OCI-LY7 (cell line): ENCODE measurements at regions not wholly inside any gene's neighbourhood (a gene's known extent, or its start where the extent isn't known, plus 50 kb on each side); places are given as distances from the start of the nearest gene placed in this dataset.

Source experiments
- BruUV-seq: library from RNA; stranded (reverse); fragments of 400-500 nt; replicated peaks from 2 replicates; lab custom pipeline; 2021; lab: Mats Ljungman, UMichigan
- CTCF ChIA-PET: fragments of 300-600 bp; sonication (Branson Sonifier 250); formaldehyde crosslinking; loops from one replicate; lab custom pipeline; 2022; ENCODE audit warnings: antibody characterized with exemption; ENCODE audit not compliant: unreplicated experiment; lab: Charles Lee
- POLR2A ChIA-PET: fragments of 300-600 bp; sonication (Branson Sonifier 250); formaldehyde crosslinking; loops from one replicate; lab custom pipeline; 2022; ENCODE audit warnings: antibody characterized with exemption; lab: Charles Lee
- DNase-seq: peaks from one replicate; pipeline ENCODE4 v3.0.0-alpha.2; 2015; ENCODE audit warnings: low spot score
- H2AFZ ChIP-seq: fragments of 200-600 bp; sonication (generic), shearing (Covaris generic); 2 replicates; pipeline ENCODE4 v1.6.1; 2014; ENCODE audit warnings: mild to moderate bottlenecking, antibody characterized with exemption, low read length, moderate library complexity
- H3K27ac ChIP-seq: fragments of 200-600 bp; sonication (generic); 2 replicates; pipeline ENCODE4 v1.5.1; 2014; ENCODE audit warnings: mixed run types, low read depth, mild to moderate bottlenecking, moderate library complexity, low read length, inconsistent platforms; ENCODE audit not compliant: poor library complexity, severe bottlenecking
- H3K36me3 ChIP-seq: fragments of 200-600 bp; sonication (generic); 2 replicates; pipeline ENCODE4 v1.6.1; 2014; ENCODE audit warnings: mild to moderate bottlenecking, antibody characterized with exemption, low read length, moderate library complexity, mixed read lengths; ENCODE audit not compliant: insufficient read depth
- H3K4me1 ChIP-seq: fragments of 200-600 bp; sonication (generic); 2 replicates; pipeline ENCODE4 v1.5.1; 2014; ENCODE audit warnings: mild to moderate bottlenecking, low read length; ENCODE audit not compliant: insufficient read depth, poor library complexity, severe bottlenecking
- H3K4me2 ChIP-seq: fragments of 200-600 bp; sonication (generic); 2 replicates; pipeline ENCODE4 v1.6.1; 2014; ENCODE audit warnings: mild to moderate bottlenecking, low read length
- H3K4me3 ChIP-seq: fragments of 200-600 bp; sonication (generic); 2 replicates; pipeline ENCODE4 v1.5.1; 2014; ENCODE audit warnings: mild to moderate bottlenecking, low read depth, low read length; ENCODE audit not compliant: poor library complexity, severe bottlenecking
- H3K79me2 ChIP-seq: fragments of 200-600 bp; sonication (generic); 2 replicates; pipeline ENCODE4 v1.6.1; 2016; ENCODE audit warnings: low read depth, mild to moderate bottlenecking, low read length, moderate library complexity, mixed read lengths; ENCODE audit not compliant: insufficient read depth
- H3K9me2 ChIP-seq: fragments of 200-600 bp; sonication (generic); 2 replicates; pipeline ENCODE4 v1.6.1; 2016; ENCODE audit warnings: mild to moderate bottlenecking, low read length, mixed read lengths; ENCODE audit not compliant: insufficient read depth
- H3K9me3 ChIP-seq: fragments of 200-600 bp; sonication (generic); 2 replicates; pipeline ENCODE4 v1.6.1; 2014; ENCODE audit warnings: mild to moderate bottlenecking, mixed run types, low read length, mixed read lengths
- H4K20me1 ChIP-seq: fragments of 200-600 bp; sonication (generic); 2 replicates; pipeline ENCODE4 v1.6.1; 2014; ENCODE audit warnings: mild to moderate bottlenecking, antibody characterized with exemption, low read length, moderate library complexity, mixed read lengths; ENCODE audit not compliant: insufficient read depth
- EZH2phosphoT487 ChIP-seq: fragments of 200-600 bp; sonication (generic); IDR thresholded peaks from 2 replicates; pipeline ENCODE4 v1.6.1; 2018; ENCODE audit warnings: low read depth, borderline replicate concordance, mild to moderate bottlenecking, mixed run types, antibody characterized with exemption, low read length, moderate library complexity, mixed read lengths
- intact Hi-C: fragments of 100-400 bp; cut with micrococcal nuclease; formaldehyde crosslinking; loops from one replicate; pipeline ENCODE4 v1.10.0; 2022; ENCODE audit not compliant: unreplicated experiment
- TF ChIP-seq, protein P1 (sequence below): fragments of 200-600 bp; sonication (generic); conservative IDR thresholded peaks from 2 replicates; pipeline ENCODE4 v1.5.1; 2014; ENCODE audit warnings: mild to moderate bottlenecking, antibody characterized with exemption, low read length, moderate library complexity, mixed read lengths

DNA sequence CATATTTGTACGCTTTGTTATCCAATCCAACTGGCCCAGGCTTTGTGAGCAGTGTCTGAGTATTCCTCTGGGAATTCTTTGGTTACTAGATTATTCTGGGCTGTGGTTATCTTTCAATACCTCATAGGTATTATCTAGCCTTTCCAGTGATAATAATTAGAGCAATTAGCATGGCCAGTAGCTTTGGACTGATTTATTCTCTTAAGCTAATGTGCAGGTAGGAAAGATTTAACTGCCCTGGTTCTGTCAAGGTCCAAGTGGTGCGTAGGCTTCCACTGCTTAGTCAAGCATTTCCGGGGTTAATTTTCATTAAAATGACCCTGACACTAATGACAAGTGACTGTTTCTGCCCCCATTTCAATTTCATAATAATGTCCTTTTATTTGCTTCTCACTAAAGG is 54.2 kb upstream of the PMFBP1 start:
- Histone ChIP-seq H3K9me3 (no peaks in the 10 kb centered on the region), H3K79me2 (no peaks in the 10 kb centered on the region), H2AFZ (no peak overlapping the region), H3K9me2 (no peaks in the 10 kb centered on the region), H3K4me1 (no peaks in the 10 kb centered on the region), H3K4me2 (no peak overlapping the region), H4K20me1 (no peaks in the 10 kb centered on the region), H3K27ac (no peak overlapping the region), H3K4me3 (no peak overlapping the region), H3K36me3 (no peaks in the 10 kb centered on the region)
- no TSS peak for BruUV-seq
- DNase-seq: no peak
- ChIA-PET CTCF (no interaction called here), POLR2A (interaction anchor here (0.8 kb wide), 1 partner anchor 27 kb away, joined by 3 read pairs; no protein-coding TSS in a partner anchor)
- TF ChIP-seq, protein P1, sequence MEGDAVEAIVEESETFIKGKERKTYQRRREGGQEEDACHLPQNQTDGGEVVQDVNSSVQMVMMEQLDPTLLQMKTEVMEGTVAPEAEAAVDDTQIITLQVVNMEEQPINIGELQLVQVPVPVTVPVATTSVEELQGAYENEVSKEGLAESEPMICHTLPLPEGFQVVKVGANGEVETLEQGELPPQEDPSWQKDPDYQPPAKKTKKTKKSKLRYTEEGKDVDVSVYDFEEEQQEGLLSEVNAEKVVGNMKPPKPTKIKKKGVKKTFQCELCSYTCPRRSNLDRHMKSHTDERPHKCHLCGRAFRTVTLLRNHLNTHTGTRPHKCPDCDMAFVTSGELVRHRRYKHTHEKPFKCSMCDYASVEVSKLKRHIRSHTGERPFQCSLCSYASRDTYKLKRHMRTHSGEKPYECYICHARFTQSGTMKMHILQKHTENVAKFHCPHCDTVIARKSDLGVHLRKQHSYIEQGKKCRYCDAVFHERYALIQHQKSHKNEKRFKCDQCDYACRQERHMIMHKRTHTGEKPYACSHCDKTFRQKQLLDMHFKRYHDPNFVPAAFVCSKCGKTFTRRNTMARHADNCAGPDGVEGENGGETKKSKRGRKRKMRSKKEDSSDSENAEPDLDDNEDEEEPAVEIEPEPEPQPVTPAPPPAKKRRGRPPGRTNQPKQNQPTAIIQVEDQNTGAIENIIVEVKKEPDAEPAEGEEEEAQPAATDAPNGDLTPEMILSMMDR: no peak
- TF ChIP-seq EZH2phosphoT487: no peak
- intact Hi-C loops: no loop called here

DNA sequence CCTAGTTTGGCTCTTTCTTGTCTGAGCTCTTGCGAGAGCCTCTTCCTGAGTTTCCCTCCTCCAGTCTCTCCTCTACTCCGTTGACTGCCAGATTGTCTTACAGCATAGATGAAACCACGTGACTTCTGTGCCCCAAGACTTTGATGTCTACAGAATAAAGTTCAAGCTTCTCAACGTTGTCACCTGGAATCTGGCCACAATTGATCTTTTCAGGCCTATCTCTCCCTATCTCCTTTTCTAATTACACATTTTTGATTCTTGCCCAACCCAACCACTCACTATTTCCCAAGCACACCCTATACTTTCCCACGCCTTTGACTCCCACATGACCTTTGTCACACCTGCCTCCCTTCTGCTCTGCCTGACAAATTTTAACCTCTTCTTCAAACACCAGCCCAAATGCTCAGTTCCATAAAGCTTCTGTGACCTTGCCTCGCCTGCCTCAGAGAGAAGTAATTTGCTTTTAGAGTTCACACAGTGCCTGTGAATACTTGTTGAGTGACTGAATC is 52.4 kb upstream of the PMFBP1 start:
- H3K27ac ChIP-seq: no peak overlapping the region
- DNase-seq: no peak
- H3K4me3 ChIP-seq: no peak overlapping the region
- no peak overlapping the region for H3K4me2 ChIP-seq
- intact Hi-C loops: no loop called here
- POLR2A ChIA-PET: no interaction called here
- no peaks in the 10 kb centered on the region for H3K4me1 ChIP-seq
- no peak overlapping the region for H2AFZ ChIP-seq
- H3K9me2 ChIP-seq: no peaks in the 10 kb centered on the region
- no peaks in the 10 kb centered on the region for H4K20me1 ChIP-seq
- H3K9me3 ChIP-seq: no peaks in the 10 kb centered on the region
- no TSS peak for BruUV-seq
- TF ChIP-seq, protein P1: no peak
- TF ChIP-seq EZH2phosphoT487: no peak
- CTCF ChIA-PET: no interaction called here
- H3K36me3 ChIP-seq: no peaks in the 10 kb centered on the region
- H3K79me2 ChIP-seq: no peaks in the 10 kb centered on the region

DNA sequence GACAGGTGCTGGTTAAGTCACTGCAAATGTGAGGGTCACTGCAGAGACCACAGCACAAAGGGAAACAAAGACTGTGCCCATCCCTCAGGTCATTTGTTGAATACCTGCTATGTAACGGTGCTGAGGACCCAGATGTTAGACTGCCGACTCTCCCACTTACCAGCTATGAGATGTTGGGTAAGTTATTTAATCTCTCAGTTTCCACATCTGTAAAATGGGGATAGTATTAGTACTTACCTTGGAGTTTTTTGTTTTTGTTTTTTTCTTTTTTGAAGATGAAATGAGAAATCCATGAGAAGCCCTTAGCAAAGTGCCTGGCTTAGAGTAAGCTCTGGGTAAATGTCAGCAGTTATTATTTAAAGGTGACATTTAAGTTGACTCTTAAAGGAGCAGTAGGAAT is 50.5 kb upstream of the PMFBP1 start:
- ChIA-PET CTCF (no interaction called here), POLR2A (interaction anchor here (1.1 to 1.2 kb wide), 2 partner anchors 10 to 13 kb away, joined by 3 to 4 read pairs; no protein-coding TSS in a partner anchor)
- Histone ChIP-seq H3K27ac (no peak overlapping the region), H3K9me3 (no peaks in the 10 kb centered on the region), H3K36me3 (no peaks in the 10 kb centered on the region), H3K79me2 (no peaks in the 10 kb centered on the region), H4K20me1 (no peaks in the 10 kb centered on the region), H2AFZ (no peak overlapping the region), H3K4me3 (no peak overlapping the region), H3K4me1 (no peaks in the 10 kb centered on the region), H3K4me2 (no peak overlapping the region), H3K9me2 (no peaks in the 10 kb centered on the region)
- intact Hi-C loops: no loop called here
- TF ChIP-seq, protein P1: no peak
- no peak for TF ChIP-seq EZH2phosphoT487
- BruUV-seq: no TSS peak
- no peak for DNase-seq
